Naive B cell (primary cell): ENCODE measurements at regions not wholly inside any gene's neighbourhood (a gene's known extent, or its start where the extent isn't known, plus 50 kb on each side); places are given as distances from the start of the nearest gene placed in this dataset.

Experiments used
- ATAC-seq, 2 donors: fragments of 150-1000 bp; cut with Tn5 transposase; 2 replicates each; pipeline ENCODE4 v1.10.0; 2021; ENCODE audit warnings: low read depth in 2 of 2, mild to moderate bottlenecking in 2 of 2, moderate library complexity in 2 of 2
- DNase-seq: peaks from one replicate; pipeline ENCODE4 v3.0.0; 2022
- H3K27ac Mint-ChIP-seq, 6 donors: one replicate each; pipeline ENCODE4 v1.8.0; 2020 to 2022; ENCODE audit warnings: mild to moderate bottlenecking in 6 of 6, mixed read lengths in 6 of 6, moderate library complexity in 5 of 6, inconsistent platforms in 2 of 6
- H3K27me3 Mint-ChIP-seq, 3 donors: one replicate each; pipeline ENCODE4 v1.8.0; 2021 to 2022; ENCODE audit warnings: mixed read lengths in 3 of 3, mild to moderate bottlenecking in 1 of 3
- H3K36me3 Mint-ChIP-seq, 2 donors: one replicate each; pipeline ENCODE4 v1.8.0; 2020 to 2022; ENCODE audit warnings: mixed read lengths in 2 of 2, inconsistent platforms in 1 of 2, mild to moderate bottlenecking in 1 of 2
- H3K4me1 Mint-ChIP-seq, 3 donors: one replicate each; pipeline ENCODE4 v1.8.0; 2020 to 2022; ENCODE audit warnings: mixed read lengths in 3 of 3, inconsistent platforms in 1 of 3, mild to moderate bottlenecking in 1 of 3, moderate library complexity in 1 of 3
- H3K4me3 Mint-ChIP-seq, 8 donors: one replicate each; pipeline ENCODE4 v1.8.0; 2020 to 2022; ENCODE audit warnings: mild to moderate bottlenecking in 8 of 8, mixed read lengths in 8 of 8, moderate library complexity in 8 of 8, inconsistent platforms in 2 of 8
- H3K9me3 Mint-ChIP-seq, 7 donors: one replicate each; pipeline ENCODE4 v1.8.0; 2020 to 2022; ENCODE audit warnings: mixed read lengths in 7 of 7, mild to moderate bottlenecking in 5 of 7, inconsistent platforms in 2 of 7, moderate library complexity in 1 of 7

DNA sequence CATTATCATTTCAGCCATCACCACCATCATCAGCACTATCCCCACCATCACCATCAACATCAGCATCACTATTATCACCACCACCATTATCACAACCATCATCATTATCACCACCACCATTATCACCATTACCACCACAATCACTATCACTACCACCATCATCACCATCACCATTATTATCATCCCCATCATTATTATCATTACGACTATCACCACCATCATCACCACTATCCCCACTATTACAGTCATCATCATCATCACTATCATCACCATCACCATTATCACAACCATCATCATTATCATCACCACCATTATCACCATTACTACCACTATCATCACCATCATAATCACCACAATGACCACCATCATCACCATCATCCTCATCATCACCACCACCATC lies 50.4 kb upstream of the CMKLR1 start:
- Mint-ChIP-seq H3K4me1 (no peaks in the 10 kb centered on the region), H3K9me3 (peaks cover 4 to 18% (median 8%) of the 10 kb centered on the region in 7 donors), H3K4me3 (no peak overlapping the region), H3K27me3 (peaks cover 14 to 35% (median 22%) of the 10 kb centered on the region in 3 donors), H3K27ac (no peak overlapping the region), H3K36me3 (peaks cover 0 to 8% of the 10 kb centered on the region in 2 donors)
- no peak for ATAC-seq
- no peak for DNase-seq
